ENCODE measurements at regions not wholly inside any gene's neighbourhood (a gene's known extent, or its start where the extent isn't known, plus 50 kb on each side); places are given as distances from the start of the nearest gene placed in this dataset.

- TF ChIP-seq, protein P1, sequence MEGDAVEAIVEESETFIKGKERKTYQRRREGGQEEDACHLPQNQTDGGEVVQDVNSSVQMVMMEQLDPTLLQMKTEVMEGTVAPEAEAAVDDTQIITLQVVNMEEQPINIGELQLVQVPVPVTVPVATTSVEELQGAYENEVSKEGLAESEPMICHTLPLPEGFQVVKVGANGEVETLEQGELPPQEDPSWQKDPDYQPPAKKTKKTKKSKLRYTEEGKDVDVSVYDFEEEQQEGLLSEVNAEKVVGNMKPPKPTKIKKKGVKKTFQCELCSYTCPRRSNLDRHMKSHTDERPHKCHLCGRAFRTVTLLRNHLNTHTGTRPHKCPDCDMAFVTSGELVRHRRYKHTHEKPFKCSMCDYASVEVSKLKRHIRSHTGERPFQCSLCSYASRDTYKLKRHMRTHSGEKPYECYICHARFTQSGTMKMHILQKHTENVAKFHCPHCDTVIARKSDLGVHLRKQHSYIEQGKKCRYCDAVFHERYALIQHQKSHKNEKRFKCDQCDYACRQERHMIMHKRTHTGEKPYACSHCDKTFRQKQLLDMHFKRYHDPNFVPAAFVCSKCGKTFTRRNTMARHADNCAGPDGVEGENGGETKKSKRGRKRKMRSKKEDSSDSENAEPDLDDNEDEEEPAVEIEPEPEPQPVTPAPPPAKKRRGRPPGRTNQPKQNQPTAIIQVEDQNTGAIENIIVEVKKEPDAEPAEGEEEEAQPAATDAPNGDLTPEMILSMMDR (IDR thresholded peaks at IDR 0.05), result no peak
- TF ChIP-seq POLR2A (IDR thresholded peaks at IDR 0.05), result no peak
These were observed 480.7 kb downstream of the GRXCR1 start for GRCh38 chr4:43373201-43373600.

Measured in uterus (tissue), 2 donors.